Transverse colon (tissue), 4 donors: ENCODE measurements at regions not wholly inside any gene's neighbourhood (a gene's known extent, or its start where the extent isn't known, plus 50 kb on each side); places are given as distances from the start of the nearest gene placed in this dataset.
"Not testable (repeated sequence)": the region's sequence is repeated elsewhere in the genome, so short reads cannot be mapped to it uniquely, and the experiment has no call there.

Experiments
- DNase-seq: peaks from one replicate; pipeline ENCODE4 v3.0.0-alpha.2; 2019
- H3K27ac ChIP-seq, 4 donors: fragments of 200-600 bp; sonication (generic); 2 replicates each; pipeline ENCODE4 v1.5.1; 2016 to 2018; ENCODE audit warnings: inconsistent platforms in 4 of 4
- H3K27me3 ChIP-seq: fragments of 200-600 bp; sonication (generic); 2 replicates; pipeline ENCODE4 v1.5.1; 2017; ENCODE audit warnings: inconsistent platforms
- H3K36me3 ChIP-seq, 4 donors: fragments of 200-600 bp; sonication (generic); 2 replicates each; pipeline ENCODE4 v1.5.1; 2017 to 2019; ENCODE audit warnings: inconsistent platforms in 4 of 4
- H3K4me1 ChIP-seq, 4 donors: fragments of 200-600 bp; sonication (generic); 2 replicates each; pipeline ENCODE4 v1.5.1; 2017 to 2020; ENCODE audit warnings: inconsistent platforms in 4 of 4
- H3K4me3 ChIP-seq, 4 donors: fragments of 200-600 bp; sonication (generic); 1 replicate in 1 of 4; 2 replicates in 3 of 4; pipeline versions ENCODE4 v1.5.1 to v1.6.1; 2017 to 2019; ENCODE audit warnings: inconsistent platforms in 4 of 4
- H3K9me3 ChIP-seq, 2 donors: fragments of 200-600 bp; sonication (generic); 2 replicates each; pipeline ENCODE4 v1.5.1; 2017 to 2019; ENCODE audit warnings: inconsistent platforms in 2 of 2
- CTCF ChIP-seq, 5 experiments: fragments of 200-600 bp in 3 of 5; fragments of 450-650 bp in 2 of 5; sonication (generic) in 3 of 5; IDR thresholded peaks; 1 replicate in 2 of 5; 2 replicates in 3 of 5; pipeline ENCODE4 v1.5.1; 2016 to 2017; ENCODE audit warnings: antibody characterized with exemption in 5 of 5, inconsistent platforms in 3 of 5, mild to moderate bottlenecking in 2 of 5, moderate library complexity in 1 of 5
- EP300 ChIP-seq: sonication (generic); formaldehyde crosslinking; IDR thresholded peaks from one replicate; pipeline ENCODE4 v1.6.1; 2017; ENCODE audit warnings: antibody characterized with exemption, low read depth
- POLR2A ChIP-seq: fragments of 450-650 bp; IDR thresholded peaks from one replicate; pipeline ENCODE4 v1.6.1; 2016; ENCODE audit warnings: antibody characterized with exemption, mild to moderate bottlenecking, moderate library complexity
- POLR2AphosphoS5 ChIP-seq, 3 donors: sonication (generic); formaldehyde crosslinking; IDR thresholded peaks; one replicate each; pipeline ENCODE4 v1.6.1; 2016; ENCODE audit warnings: antibody characterized with exemption in 3 of 3
- WGBS, 2 donors: methylation state at CpG; one replicate each; pipeline ENCODE4 v1.1.5; 2018; ENCODE audit warnings: low coverage in 1 of 2; 5-methylcytosine and 5-hydroxymethylcytosine counted together
- in situ Hi-C, 4 donors: fragments of 200-750 bp; cut with MboI; loops; one replicate each; pipeline versions ENCODE4 v1.15.0 to v1.15.1; 2017; ENCODE audit warnings: low sequenced_read_pairs in 3 of 4, low pct_ligation_motif_present in 1 of 4, low pct_unique_long_range_greater_than_20kb in 1 of 4
- intact Hi-C: fragments of 100-400 bp; cut with DNase I; formaldehyde crosslinking; loops from one replicate; pipeline ENCODE4 v1.15.1; 2023; ENCODE audit warnings: low total_unique reads

DNA sequence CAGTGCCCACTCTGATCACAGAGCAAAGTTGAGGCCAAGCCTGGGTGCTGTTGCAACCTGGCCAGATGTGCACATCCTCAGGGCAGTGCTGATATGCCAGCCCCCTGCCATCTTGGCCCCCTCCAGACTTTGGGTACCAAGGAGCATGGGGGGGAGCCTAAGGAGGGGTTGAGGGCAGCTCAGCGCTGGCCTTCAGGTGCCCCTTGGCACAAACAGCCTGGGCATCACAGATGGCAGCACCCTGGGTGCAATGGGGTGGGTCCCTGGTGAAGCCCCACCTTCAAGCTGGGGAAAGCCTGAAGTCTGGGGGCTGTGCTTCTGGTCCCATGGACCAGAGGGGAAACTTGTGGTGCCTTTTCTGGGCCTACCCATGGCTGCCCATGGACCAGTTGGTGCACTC is 163.0 kb downstream of the FAM47A start:
- no CpG with 5 or more reads among the region's 1 CpG for WGBS, 2 donors
- DNase-seq: no peak
- intact Hi-C loops (no loop called here), in situ Hi-C loops (no loop called here)
- no peak overlapping the region for H3K4me3 ChIP-seq
- no peaks in the 10 kb centered on the region for H3K36me3 ChIP-seq
- TF ChIP-seq POLR2A (no peak), CTCF (IDR thresholded peaks at IDR 0.05) (no peak), POLR2AphosphoS5 (IDR thresholded peaks at IDR 0.05) (no peak), EP300 (no peak)
- H3K4me1 ChIP-seq: no peaks in the 10 kb centered on the region
- H3K27ac ChIP-seq: no peak overlapping the region
- H3K27me3 ChIP-seq: no peaks in the 10 kb centered on the region
- H3K9me3 ChIP-seq: no peaks in the 10 kb centered on the region

DNA sequence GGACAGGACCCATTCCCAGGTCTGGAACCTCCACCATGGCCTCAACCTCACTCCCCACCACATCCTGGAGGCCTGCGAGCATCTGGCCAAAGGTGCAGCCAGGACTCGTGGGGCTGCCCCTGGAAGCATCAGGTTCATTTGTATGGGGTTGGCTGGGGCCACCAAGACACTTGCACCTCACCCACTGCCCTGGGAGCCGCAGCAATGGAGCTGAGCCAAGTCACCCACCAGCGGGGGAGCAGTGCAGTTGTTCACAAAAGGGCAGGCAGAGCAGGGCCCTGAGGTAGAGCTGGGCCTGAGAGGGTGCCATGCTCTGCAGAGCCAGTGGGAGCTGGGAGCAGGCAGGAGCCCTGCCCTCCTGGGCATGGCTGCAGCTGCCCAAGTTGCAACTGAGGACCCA is 163.5 kb downstream of the FAM47A start:
- no peak overlapping the region for H3K27ac ChIP-seq
- intact Hi-C loops (no loop called here), in situ Hi-C loops (no loop called here)
- no peaks in the 10 kb centered on the region for H3K4me1 ChIP-seq
- no peaks in the 10 kb centered on the region for H3K36me3 ChIP-seq
- no peaks in the 10 kb centered on the region for H3K27me3 ChIP-seq
- TF ChIP-seq EP300 (no peak), POLR2A (no peak), POLR2AphosphoS5 (IDR thresholded peaks at IDR 0.05) (no peak), CTCF (IDR thresholded peaks at IDR 0.05) (no peak)
- H3K9me3 ChIP-seq: no peaks in the 10 kb centered on the region
- DNase-seq: no peak
- no peak overlapping the region for H3K4me3 ChIP-seq
- 80% methylated on average over 4 of the region's 4 CpGs; no CpG with 5 or more reads in 1 of the 2 donors for WGBS, 2 donors

DNA sequence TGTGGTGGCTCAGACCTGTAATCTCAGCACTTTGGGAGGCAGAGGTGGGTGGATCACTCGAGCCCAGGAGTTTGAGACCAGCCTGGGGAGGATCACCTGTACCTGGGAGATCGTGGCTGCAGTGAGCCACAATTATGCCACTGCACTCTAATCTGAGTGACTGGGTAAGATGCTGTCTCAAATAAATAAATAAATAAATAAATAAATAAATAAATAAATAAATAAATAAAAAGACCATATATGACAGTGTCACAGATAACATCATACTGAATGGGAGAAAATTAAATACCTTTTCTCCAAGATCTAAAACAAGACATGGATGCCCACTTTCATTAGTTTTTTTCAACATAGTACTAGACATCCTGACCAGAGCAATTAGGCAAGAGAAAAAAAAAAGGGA is 182.8 kb downstream of the FAM47A start:
- TF ChIP-seq POLR2AphosphoS5 (IDR thresholded peaks at IDR 0.05) (no peak), EP300 (no peak), POLR2A (no peak), CTCF (IDR thresholded peaks at IDR 0.05) (no peak)
- in situ Hi-C loops (no loop called here), intact Hi-C loops (no loop called here)
- no peaks in the 10 kb centered on the region for H3K27me3 ChIP-seq
- H3K36me3 ChIP-seq: no peaks in the 10 kb centered on the region
- 60% methylated on average over 1 to 2 of the region's 2 CpGs for WGBS, 2 donors
- H3K9me3 ChIP-seq: no peaks in the 10 kb centered on the region
- no peak overlapping the region for H3K4me3 ChIP-seq
- no peak for DNase-seq
- no peaks in the 10 kb centered on the region for H3K4me1 ChIP-seq
- no peak overlapping the region for H3K27ac ChIP-seq

DNA sequence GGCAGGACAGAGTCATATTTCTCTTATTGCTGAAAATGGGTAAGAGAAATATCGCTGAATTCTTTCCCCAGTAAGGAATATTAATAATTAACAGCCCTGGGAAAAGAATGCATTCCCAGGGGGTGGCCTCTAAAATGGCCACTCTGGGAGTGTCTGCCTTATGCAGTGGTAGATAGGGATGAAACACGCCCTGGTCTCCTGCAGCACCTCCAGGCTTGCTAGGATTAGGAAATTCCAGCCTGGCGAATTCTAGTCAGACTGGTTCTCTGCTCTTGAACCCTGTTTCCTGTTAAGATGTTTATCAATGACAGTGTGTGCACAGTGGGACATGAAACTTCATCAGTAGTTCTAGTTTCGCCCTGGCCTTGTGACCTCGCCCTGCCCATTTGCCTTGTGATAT is 205.9 kb downstream of the FAM47A start:
- intact Hi-C loops, in situ Hi-C loops, H3K4me1 ChIP-seq, H3K27me3 ChIP-seq, H3K4me3 ChIP-seq, DNase-seq, H3K9me3 ChIP-seq, H3K36me3 ChIP-seq, H3K27ac ChIP-seq: not testable (repeated sequence)
- WGBS, 2 donors: 87% methylated on average over 5 of the region's 5 CpGs; no CpG with 5 or more reads in 1 of the 2 donors

DNA sequence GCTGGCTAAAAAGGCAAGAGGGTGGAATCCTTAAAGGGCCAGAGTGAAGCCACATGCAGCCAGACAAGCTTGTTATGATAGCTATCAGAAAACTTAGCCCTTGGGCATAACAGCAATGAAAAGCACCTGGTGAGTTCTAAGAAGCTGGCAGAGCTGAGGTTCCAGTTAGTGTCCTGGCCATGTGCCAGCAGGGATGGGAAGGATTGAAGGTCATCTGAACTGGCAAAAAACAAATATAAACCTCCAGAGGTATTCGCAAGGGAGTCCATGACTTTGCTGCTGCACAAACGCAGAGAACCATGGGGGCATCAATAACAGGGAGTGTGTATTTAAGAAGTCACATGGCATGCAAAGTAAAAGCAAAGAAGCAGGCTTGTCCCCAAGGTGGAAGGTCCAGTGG is 208.9 kb downstream of the FAM47A start:
- no peak overlapping the region for H3K4me3 ChIP-seq
- H3K4me1 ChIP-seq: no peaks in the 10 kb centered on the region
- H3K36me3 ChIP-seq: no peaks in the 10 kb centered on the region
- DNase-seq: no peak
- no peaks in the 10 kb centered on the region for H3K9me3 ChIP-seq
- no peaks in the 10 kb centered on the region for H3K27me3 ChIP-seq
- H3K27ac ChIP-seq: no peak overlapping the region
- intact Hi-C loops: no loop called here
- TF ChIP-seq POLR2A (no peak), CTCF (IDR thresholded peaks at IDR 0.05) (no peak), POLR2AphosphoS5 (IDR thresholded peaks at IDR 0.05) (no peak), EP300 (no peak)
- in situ Hi-C loops: no loop called here
- 64% methylated on average over 2 of the region's 2 CpGs; no CpG with 5 or more reads in 1 of the 2 donors for WGBS, 2 donors
